ENCODE measurements at regions not wholly inside any gene's neighbourhood (a gene's known extent, or its start where the extent isn't known, plus 50 kb on each side); places are given as distances from the start of the nearest gene placed in this dataset.

DNA sequence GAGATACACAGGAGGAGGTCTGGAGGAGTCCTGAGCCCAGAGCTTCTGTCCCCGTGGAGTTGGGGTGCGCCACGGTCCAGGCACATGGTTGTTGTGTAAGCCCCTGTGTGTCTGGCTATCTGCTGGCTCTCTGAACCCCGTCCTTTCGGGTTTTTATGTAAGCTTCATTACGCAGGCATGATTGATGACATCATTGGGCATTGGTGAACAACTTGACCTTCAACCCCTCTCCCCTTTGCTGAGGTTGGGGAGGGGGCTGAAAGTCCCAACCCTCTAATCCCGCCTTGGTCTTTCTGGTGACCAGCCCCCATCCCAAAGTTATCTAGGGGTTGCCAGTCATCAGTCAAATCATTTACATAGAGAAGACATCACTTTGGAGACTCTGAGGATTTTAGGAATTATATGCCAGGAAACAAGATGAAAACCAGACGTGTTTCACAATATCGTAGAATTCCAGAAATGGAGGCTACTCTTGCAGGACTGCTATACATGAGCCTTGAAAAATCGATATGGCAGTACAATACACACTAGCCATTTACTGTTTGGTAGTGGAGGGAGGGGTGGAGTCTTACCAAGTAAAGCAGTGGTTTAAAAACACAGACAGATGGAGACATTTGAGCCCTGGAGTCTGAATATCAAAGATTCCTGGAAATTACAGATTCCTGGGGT, 69.8 kb upstream of the SCAF4 start:
- TF ChIP-seq, protein P1, sequence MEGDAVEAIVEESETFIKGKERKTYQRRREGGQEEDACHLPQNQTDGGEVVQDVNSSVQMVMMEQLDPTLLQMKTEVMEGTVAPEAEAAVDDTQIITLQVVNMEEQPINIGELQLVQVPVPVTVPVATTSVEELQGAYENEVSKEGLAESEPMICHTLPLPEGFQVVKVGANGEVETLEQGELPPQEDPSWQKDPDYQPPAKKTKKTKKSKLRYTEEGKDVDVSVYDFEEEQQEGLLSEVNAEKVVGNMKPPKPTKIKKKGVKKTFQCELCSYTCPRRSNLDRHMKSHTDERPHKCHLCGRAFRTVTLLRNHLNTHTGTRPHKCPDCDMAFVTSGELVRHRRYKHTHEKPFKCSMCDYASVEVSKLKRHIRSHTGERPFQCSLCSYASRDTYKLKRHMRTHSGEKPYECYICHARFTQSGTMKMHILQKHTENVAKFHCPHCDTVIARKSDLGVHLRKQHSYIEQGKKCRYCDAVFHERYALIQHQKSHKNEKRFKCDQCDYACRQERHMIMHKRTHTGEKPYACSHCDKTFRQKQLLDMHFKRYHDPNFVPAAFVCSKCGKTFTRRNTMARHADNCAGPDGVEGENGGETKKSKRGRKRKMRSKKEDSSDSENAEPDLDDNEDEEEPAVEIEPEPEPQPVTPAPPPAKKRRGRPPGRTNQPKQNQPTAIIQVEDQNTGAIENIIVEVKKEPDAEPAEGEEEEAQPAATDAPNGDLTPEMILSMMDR (conservative IDR thresholded peaks at IDR 0.05; ENCODE audit: low read length): no peak
- TF ChIP-seq EZH2phosphoT487 (IDR thresholded peaks at IDR 0.05; ENCODE audit: borderline replicate concordance): no peak

All from Loucy (cell line).